ENCODE measurements at regions not wholly inside any gene's neighbourhood (a gene's known extent, or its start where the extent isn't known, plus 50 kb on each side); places are given as distances from the start of the nearest gene placed in this dataset.

DNA sequence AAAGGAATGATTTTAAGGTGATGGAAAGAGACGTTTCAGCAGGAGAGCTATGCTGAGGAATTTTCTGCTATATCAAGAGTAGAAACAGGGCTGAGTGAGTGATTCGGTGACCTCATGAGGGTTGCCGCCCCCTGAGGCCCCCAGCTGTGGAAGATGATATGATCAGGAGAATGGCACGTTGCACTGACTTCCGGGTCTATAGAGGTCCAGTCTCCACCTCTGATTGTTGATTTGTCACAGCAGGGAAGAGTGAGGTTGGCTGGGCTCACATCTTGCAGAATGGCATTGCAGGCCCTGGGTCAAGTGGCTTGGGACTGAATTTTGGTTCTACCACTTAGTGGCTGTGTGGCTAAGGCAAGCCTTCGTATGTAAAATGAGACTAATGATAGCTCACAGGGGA is 205.1 kb downstream of the SNX19 start:
- TF ChIP-seq CTCF (IDR thresholded peaks at IDR 0.05) (no peak), POLR2A (IDR thresholded peaks at IDR 0.05) (no peak)
